SK-N-SH treated with all-trans-retinoic acid at 6 μM for 48 hours (cell line): ENCODE measurements at regions not wholly inside any gene's neighbourhood (a gene's known extent, or its start where the extent isn't known, plus 50 kb on each side); places are given as distances from the start of the nearest gene placed in this dataset.

Experiments
- ARNTL ChIP-seq: fragments of 450-650 bp; formaldehyde crosslinking; IDR thresholded peaks from 2 replicates; pipeline ENCODE4 v1.5.0; 2020; ENCODE audit warnings: low read depth, mild to moderate bottlenecking, moderate library complexity, borderline replicate concordance
- ESRRG ChIP-seq: fragments of 250-450 bp; sonication (Bioruptor Pico); IDR thresholded peaks from 2 replicates; pipeline ENCODE4 v1.6.1; 2021; ENCODE audit warnings: mild to moderate bottlenecking
- GLIS3 ChIP-seq: fragments of 250-450 bp; sonication (Bioruptor Pico); IDR thresholded peaks from 2 replicates; pipeline ENCODE4 v1.5.0; 2020; ENCODE audit warnings: mild to moderate bottlenecking, moderate library complexity
- OSR1 ChIP-seq: fragments of 250-450 bp; sonication (Bioruptor Pico); IDR thresholded peaks from 2 replicates; pipeline ENCODE4 v1.8.0; 2022; ENCODE audit warnings: moderate library complexity, mild to moderate bottlenecking, inconsistent platforms
- PATZ1 ChIP-seq: fragments of 250-450 bp; sonication (Bioruptor Pico); IDR thresholded peaks from 2 replicates; pipeline ENCODE4 v1.8.0; 2020; ENCODE audit warnings: mild to moderate bottlenecking, moderate library complexity, borderline replicate concordance
- RARB ChIP-seq: fragments of 250-450 bp; sonication (Bioruptor Pico); IDR thresholded peaks from 2 replicates; pipeline ENCODE4 v1.8.0; 2021; ENCODE audit warnings: mild to moderate bottlenecking, moderate library complexity

- TF ChIP-seq ARNTL (CRISPR knock-in tag) (no peak), PATZ1 (CRISPR knock-in tag) (no peak), RARB (CRISPR knock-in tag) (no peak), ESRRG (CRISPR knock-in tag) (no peak), GLIS3 (CRISPR knock-in tag) (no peak), OSR1 (CRISPR knock-in tag) (no peak)
Measured at GRCh38 chr14:71525663-71526221, 406.5 kb upstream of the RGS6 start.
